MM.1S (cell line): ENCODE measurements at regions not wholly inside any gene's neighbourhood (a gene's known extent, or its start where the extent isn't known, plus 50 kb on each side); places are given as distances from the start of the nearest gene placed in this dataset.

Experiments
- CTCF ChIP-seq: fragments of 300-600 bp; sonication (generic); IDR thresholded peaks from 2 replicates; pipeline ENCODE4 v1.5.1; 2016; ENCODE audit warnings: antibody characterized with exemption, low read length, mixed read lengths
- EZH2 ChIP-seq: fragments of 300-600 bp; sonication (generic); optimal IDR thresholded peaks from 2 replicates; pipeline ENCODE3; 2017; ENCODE audit warnings: low read depth, mild to moderate bottlenecking, antibody characterized with exemption, low read length, mixed read lengths
- EZH2phosphoT487 ChIP-seq: fragments of 300-600 bp; sonication (generic); IDR thresholded peaks from 2 replicates; pipeline ENCODE4 v1.6.1; 2018; ENCODE audit warnings: antibody characterized with exemption, low read length

- TF ChIP-seq CTCF (no peak), EZH2phosphoT487 (no peak), EZH2 (no peak)
These were observed 451.2 kb downstream of the PCDH7 start for GRCh38 chr4:31171362-31171761.
